WERI-Rb-1 (cell line): ENCODE measurements at regions not wholly inside any gene's neighbourhood (a gene's known extent, or its start where the extent isn't known, plus 50 kb on each side); places are given as distances from the start of the nearest gene placed in this dataset.

Source experiments
- DNase-seq: peaks from one replicate; pipeline ENCODE4 v3.0.0-alpha.2; 2020
- H3K27ac ChIP-seq: fragments of 250-450 bp; sonication (Bioruptor Pico); 2 replicates; pipeline ENCODE4 v1.5.1; 2020; ENCODE audit warnings: mild to moderate bottlenecking, moderate library complexity
- H3K27me3 ChIP-seq: fragments of 250-450 bp; sonication (Bioruptor Pico); 2 replicates; pipeline ENCODE4 v1.5.1; 2021; ENCODE audit warnings: mild to moderate bottlenecking, low read depth, moderate library complexity; ENCODE audit not compliant: insufficient read depth, severe bottlenecking
- H3K36me3 ChIP-seq: fragments of 250-450 bp; sonication (Bioruptor Pico); 2 replicates; pipeline ENCODE4 v1.5.1; 2020; ENCODE audit warnings: mild to moderate bottlenecking, moderate library complexity
- H3K4me3 ChIP-seq: 2 replicates; pipeline ENCODE4 v1.5.1; 2011; ENCODE audit warnings: low read depth, mild to moderate bottlenecking, control low read depth, low read length
- H3K9me3 ChIP-seq: fragments of 250-450 bp; sonication (Bioruptor Pico); 2 replicates; pipeline ENCODE4 v1.5.1; 2021; ENCODE audit warnings: mild to moderate bottlenecking, moderate library complexity; ENCODE audit not compliant: severe bottlenecking
- CTCF ChIP-seq: IDR thresholded peaks from 2 replicates; pipeline ENCODE4 v1.5.1; 2011; ENCODE audit warnings: low read depth, mild to moderate bottlenecking, control low read depth, inconsistent platforms, low read length

- no peak overlapping the region for H3K4me3 ChIP-seq
- no peaks in the 10 kb centered on the region for H3K36me3 ChIP-seq
- TF ChIP-seq CTCF = no peak
- DNase-seq = no peak
- H3K9me3 ChIP-seq = no peaks in the 10 kb centered on the region
- no peak overlapping the region for H3K27ac ChIP-seq
- no peaks in the 10 kb centered on the region for H3K27me3 ChIP-seq
Measured at GRCh38 chr2:12068796-12069538, 322.5 kb downstream of the LPIN1 start.

- no peak for DNase-seq
- no peaks in the 10 kb centered on the region for H3K27me3 ChIP-seq
- no peaks in the 10 kb centered on the region for H3K9me3 ChIP-seq
- TF ChIP-seq CTCF = no peak
- H3K4me3 ChIP-seq = no peak overlapping the region
- H3K36me3 ChIP-seq = no peaks in the 10 kb centered on the region
- H3K27ac ChIP-seq = no peak overlapping the region
Measured at GRCh38 chr2:12070153-12070552, 323.7 kb downstream of the LPIN1 start.

- no peak for DNase-seq
- no peak for TF ChIP-seq CTCF
- Histone ChIP-seq H3K4me3 (no peak overlapping the region), H3K27me3 (no peaks in the 10 kb centered on the region), H3K27ac (no peak overlapping the region), H3K9me3 (no peaks in the 10 kb centered on the region), H3K36me3 (no peaks in the 10 kb centered on the region)
Measured at GRCh38 chr2:12070581-12070980, 324.1 kb downstream of the LPIN1 start.

GRCh38 chr2:12071318-12071717 lies 324.9 kb downstream of the LPIN1 start:
- Histone ChIP-seq H3K4me3 (no peak overlapping the region), H3K9me3 (no peaks in the 10 kb centered on the region), H3K27me3 (no peaks in the 10 kb centered on the region), H3K36me3 (no peaks in the 10 kb centered on the region), H3K27ac (no peak overlapping the region)
- no peak for DNase-seq
- TF ChIP-seq CTCF = no peak

GRCh38 chr2:12073217-12073852 lies 326.9 kb downstream of the LPIN1 start:
- no peaks in the 10 kb centered on the region for H3K36me3 ChIP-seq
- no peak for DNase-seq
- no peaks in the 10 kb centered on the region for H3K27me3 ChIP-seq
- no peak overlapping the region for H3K4me3 ChIP-seq
- no peak for TF ChIP-seq CTCF
- H3K9me3 ChIP-seq = no peaks in the 10 kb centered on the region
- H3K27ac ChIP-seq = no peak overlapping the region
